Small intestine (tissue), 7 donors: ENCODE measurements at regions not wholly inside any gene's neighbourhood (a gene's known extent, or its start where the extent isn't known, plus 50 kb on each side); places are given as distances from the start of the nearest gene placed in this dataset.

Experiments
- DNase-seq, 2 donors: peaks; one replicate each; pipeline versions ENCODE4 v3.0.0 to v3.0.0-alpha.2; 2013
- FAIRE-seq: peaks from 2 replicates; lab custom pipeline; 2012; peaks lifted over from hg19 to GRCh38; lab: Jason Lieb, UNC
- H3K27ac ChIP-seq, 3 donors: one replicate each; pipeline ENCODE4 v1.5.1; 2013; ENCODE audit warnings: low read length in 2 of 3, mild to moderate bottlenecking in 2 of 3, control low read depth in 1 of 3, inconsistent platforms in 1 of 3, low read depth in 1 of 3, moderate library complexity in 1 of 3
- H3K27me3 ChIP-seq, 3 donors: one replicate each; pipeline ENCODE4 v1.6.1; 2013; ENCODE audit warnings: low read length in 3 of 3, inconsistent platforms in 1 of 3; ENCODE audit not compliant: control insufficient read depth in 3 of 3, insufficient read depth in 3 of 3
- H3K36me3 ChIP-seq, 3 donors: one replicate each; pipeline ENCODE4 v1.6.1; 2013; ENCODE audit warnings: low read length in 3 of 3, inconsistent platforms in 1 of 3, low read depth in 1 of 3, mild to moderate bottlenecking in 1 of 3, moderate library complexity in 1 of 3; ENCODE audit not compliant: control insufficient read depth in 3 of 3, insufficient read depth in 2 of 3
- H3K4me1 ChIP-seq, 3 donors: one replicate each; pipeline ENCODE4 v1.6.1; 2013; ENCODE audit warnings: low read length in 2 of 3, inconsistent platforms in 1 of 3, low read depth in 1 of 3, mild to moderate bottlenecking in 1 of 3, moderate library complexity in 1 of 3; ENCODE audit not compliant: control insufficient read depth in 3 of 3, insufficient read depth in 2 of 3
- H3K4me3 ChIP-seq, 3 donors: one replicate each; pipeline ENCODE4 v1.5.1; 2013; ENCODE audit warnings: low read length in 3 of 3, control low read depth in 1 of 3, inconsistent platforms in 1 of 3, low read depth in 1 of 3, mild to moderate bottlenecking in 1 of 3, moderate library complexity in 1 of 3
- H3K9me3 ChIP-seq, 2 donors: one replicate each; pipeline ENCODE4 v1.6.1; 2013; ENCODE audit warnings: low read depth in 1 of 2, low read length in 1 of 2; ENCODE audit not compliant: control insufficient read depth in 2 of 2, insufficient read depth in 1 of 2
- WGBS, 3 donors: extraction: QIAGEN DNeasy Blood & Tissue Kit; methylation state at CpG; one replicate each; pipeline ENCODE4 v1.1.7; 2013; 5-methylcytosine and 5-hydroxymethylcytosine counted together
- donor health status: healthy with polysubstance abuse.
- donor health status: control.
- donor health status: control.
- donor health status: Bipolar disorder and iron deficiency.
- donor health status: healthy.

DNA sequence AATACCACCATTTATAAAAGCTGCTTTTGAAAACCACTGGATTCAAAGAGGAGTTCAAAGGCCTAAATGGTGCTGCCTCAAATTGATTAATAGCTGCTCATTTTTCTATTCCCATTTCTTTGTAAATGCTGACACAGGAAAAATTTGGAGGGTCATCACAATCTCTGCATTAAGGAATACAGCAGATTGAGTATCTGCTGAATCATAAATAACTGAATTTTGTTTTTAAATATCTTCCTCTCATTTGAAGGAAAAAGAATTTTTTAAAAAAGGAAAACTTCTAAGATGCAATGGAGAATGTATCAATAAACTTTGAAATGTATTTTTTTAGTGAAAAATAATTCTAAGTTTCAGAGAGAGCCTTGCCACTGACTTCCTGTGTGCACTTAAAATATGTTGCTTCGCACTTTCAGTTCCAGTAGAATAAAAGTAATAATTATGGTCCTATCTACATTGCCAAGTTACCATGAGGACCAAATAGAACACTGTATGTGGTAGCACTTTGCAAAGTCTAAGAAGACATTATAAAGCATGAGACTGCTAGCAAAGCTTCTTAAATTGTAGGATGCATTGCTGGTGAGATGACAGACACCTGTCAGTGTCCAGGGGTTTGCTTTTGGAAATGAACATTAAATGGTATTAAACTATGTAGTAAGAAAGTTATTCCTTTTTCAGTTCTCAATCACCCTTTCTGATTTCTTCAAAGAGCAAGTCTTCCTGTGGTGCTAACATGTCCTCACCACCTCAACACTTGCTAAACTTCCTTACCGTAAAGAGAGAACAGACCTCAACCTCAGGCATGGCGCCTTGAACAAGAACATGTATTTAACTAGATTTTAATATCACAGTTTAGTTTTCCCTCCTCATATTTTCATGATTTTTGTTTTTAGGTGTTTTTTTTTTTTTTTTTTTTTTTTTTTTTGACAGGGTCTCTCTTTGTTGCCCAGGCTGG is 555.1 kb downstream of the EBF1 start:
- no peak for FAIRE-seq
- H3K27ac ChIP-seq = no peak overlapping the region
- no peaks in the 10 kb centered on the region for H3K4me1 ChIP-seq
- H3K36me3 ChIP-seq = no peaks in the 10 kb centered on the region
- 88 to 96% (median 90%) methylated on average over 3 of the region's 3 CpGs for WGBS, 3 donors
- no peaks in the 10 kb centered on the region for H3K9me3 ChIP-seq
- no peak overlapping the region for H3K4me3 ChIP-seq
- no peaks in the 10 kb centered on the region for H3K27me3 ChIP-seq
- no peak for DNase-seq

DNA sequence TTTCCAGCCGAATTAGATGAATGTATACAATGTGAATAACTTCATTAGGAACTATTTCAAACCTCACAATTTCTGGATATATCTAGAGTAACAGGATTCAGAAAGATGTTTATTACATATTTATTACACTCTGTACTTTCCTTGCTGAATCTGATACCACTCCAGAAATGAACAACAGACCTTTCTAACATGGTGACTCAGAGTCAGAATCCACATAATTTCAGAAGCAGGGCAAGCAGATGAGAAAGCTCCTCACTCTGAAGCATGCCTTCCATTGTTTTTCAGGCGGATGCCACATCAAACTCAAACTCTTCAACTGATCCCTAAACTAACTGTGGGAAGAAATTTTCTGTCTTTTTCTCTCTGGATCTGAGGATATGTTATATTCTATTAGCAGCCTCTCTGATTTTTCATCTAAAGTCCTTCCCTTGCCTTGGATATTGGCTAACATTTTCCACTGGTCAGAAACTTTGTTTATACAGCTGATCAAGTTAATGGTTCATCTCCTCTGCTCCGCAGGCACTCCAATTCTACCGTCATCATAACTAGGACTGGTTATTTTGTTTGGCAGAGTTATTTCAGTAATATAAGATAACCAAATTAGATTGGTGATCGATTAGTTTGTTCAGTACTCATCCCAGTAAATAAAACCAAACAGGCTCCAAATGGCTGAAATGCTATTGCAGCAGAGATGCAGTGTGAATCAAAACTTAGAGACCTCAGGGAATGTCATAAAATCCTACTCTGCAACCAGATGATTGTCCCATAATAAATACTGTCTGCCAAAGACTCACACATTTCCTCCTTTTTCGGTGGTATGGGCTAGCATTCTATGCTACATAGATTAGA is 556.0 kb downstream of the EBF1 start:
- Histone ChIP-seq H3K4me1 (no peaks in the 10 kb centered on the region), H3K36me3 (no peaks in the 10 kb centered on the region), H3K4me3 (no peak overlapping the region), H3K27me3 (no peaks in the 10 kb centered on the region), H3K9me3 (no peaks in the 10 kb centered on the region), H3K27ac (no peak overlapping the region)
- FAIRE-seq = no peak
- DNase-seq = no peak
- WGBS, 3 donors = 38 to 60% (median 43%) methylated on average over 6 of the region's 6 CpGs

DNA sequence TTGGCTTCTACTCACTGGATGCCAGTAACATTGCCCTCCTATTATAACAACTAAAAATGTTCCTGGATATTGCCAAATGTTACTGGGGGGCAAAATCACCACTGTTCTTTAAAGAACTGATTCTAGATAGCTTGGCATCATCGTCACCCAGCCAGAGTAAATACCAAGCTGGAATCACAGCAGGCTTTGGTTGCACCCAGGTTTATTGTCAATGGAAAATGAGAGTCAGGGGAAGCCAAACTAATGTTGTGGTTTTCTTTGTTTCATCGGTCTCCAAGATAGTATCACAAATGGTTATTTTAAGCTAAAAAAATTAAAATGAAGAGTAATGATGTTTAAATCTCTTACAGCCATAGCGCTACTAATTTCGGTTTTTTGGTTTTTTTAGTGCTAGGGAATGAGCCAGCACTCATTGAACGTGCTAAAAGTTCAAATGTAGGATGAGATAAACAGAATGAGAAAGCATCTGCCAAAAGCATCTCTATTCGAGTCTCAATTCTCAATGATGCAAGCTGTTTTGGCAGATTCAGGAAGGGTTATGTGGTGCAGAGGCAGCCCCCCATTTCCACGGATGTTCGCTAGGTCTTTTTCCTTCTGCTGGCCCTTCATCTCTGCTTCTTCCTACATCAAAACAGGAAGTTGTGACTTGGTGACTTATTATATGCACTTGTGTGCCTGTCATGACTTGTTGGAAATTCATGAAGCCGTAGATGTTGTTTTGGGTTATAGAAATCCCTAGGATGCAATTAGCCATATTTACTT is 558.0 kb downstream of the EBF1 start:
- Histone ChIP-seq H3K36me3 (no peaks in the 10 kb centered on the region), H3K27ac (no peak overlapping the region), H3K9me3 (no peaks in the 10 kb centered on the region), H3K4me1 (no peaks in the 10 kb centered on the region), H3K27me3 (no peaks in the 10 kb centered on the region), H3K4me3 (no peak overlapping the region)
- no peak for FAIRE-seq
- DNase-seq = no peak
- WGBS, 3 donors = 56 to 73% (median 67%) methylated on average over 9 of the region's 9 CpGs

DNA sequence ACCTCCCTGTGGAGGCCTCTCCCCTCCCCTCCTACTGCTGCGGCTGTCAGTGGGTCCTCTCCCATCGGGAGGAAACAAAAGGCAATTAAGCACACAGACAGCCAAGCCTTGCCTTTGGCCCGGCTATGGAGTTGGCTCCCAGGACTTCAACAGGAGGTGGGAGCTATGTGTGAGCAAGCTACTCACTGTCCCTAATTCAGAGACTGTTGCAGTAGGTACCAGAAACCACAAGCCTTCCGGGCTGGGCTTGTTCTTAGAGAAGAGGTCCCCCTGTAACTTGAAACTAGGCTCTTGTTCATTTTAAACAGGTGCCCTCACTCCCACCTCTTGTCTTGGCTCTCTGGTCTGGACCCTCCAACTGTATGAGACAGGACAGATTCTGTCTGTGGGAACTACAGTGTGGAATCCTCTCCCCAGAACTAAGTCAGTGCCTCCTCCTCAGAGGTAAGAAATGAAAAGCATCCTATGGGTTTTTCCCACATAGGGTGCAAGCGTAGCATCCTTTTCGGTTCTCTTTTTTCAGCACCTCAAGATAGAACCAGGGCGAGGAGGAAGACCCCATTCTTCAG is 561.1 kb downstream of the EBF1 start:
- Histone ChIP-seq H3K9me3 (no peaks in the 10 kb centered on the region), H3K4me1 (no peaks in the 10 kb centered on the region), H3K4me3 (no peak overlapping the region), H3K27ac (no peak overlapping the region), H3K27me3 (no peaks in the 10 kb centered on the region), H3K36me3 (no peaks in the 10 kb centered on the region)
- no peak for DNase-seq
- 47 to 57% (median 55%) methylated on average over 7 of the region's 7 CpGs for WGBS, 3 donors
- FAIRE-seq = no peak

DNA sequence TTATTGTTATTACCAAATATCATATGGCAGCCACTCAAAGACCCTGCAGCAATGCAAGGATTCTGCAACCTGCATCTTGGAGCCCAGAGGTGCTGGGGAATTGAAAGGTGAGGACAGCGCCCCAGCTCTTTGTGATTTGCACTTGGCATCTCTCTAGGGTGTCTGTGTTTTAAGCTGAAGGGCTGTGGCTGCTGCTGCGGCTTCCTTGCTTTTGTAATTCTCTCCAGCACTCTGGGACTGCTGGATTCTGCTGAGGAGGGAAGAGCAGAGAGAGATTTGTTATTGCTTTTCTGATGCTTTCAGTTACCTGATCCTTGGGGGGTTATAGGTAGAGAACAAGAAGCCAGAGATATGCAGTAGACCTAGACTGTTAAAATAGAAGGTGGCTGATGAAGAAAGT is 562.4 kb downstream of the EBF1 start:
- no peak for DNase-seq
- H3K4me1 ChIP-seq = no peaks in the 10 kb centered on the region
- WGBS, 3 donors = 55 to 83% (median 56%) methylated on average over 2 of the region's 2 CpGs
- no peak overlapping the region for H3K4me3 ChIP-seq
- no peaks in the 10 kb centered on the region for H3K36me3 ChIP-seq
- no peak for FAIRE-seq
- no peaks in the 10 kb centered on the region for H3K27me3 ChIP-seq
- H3K9me3 ChIP-seq = no peaks in the 10 kb centered on the region
- H3K27ac ChIP-seq = no peak overlapping the region

DNA sequence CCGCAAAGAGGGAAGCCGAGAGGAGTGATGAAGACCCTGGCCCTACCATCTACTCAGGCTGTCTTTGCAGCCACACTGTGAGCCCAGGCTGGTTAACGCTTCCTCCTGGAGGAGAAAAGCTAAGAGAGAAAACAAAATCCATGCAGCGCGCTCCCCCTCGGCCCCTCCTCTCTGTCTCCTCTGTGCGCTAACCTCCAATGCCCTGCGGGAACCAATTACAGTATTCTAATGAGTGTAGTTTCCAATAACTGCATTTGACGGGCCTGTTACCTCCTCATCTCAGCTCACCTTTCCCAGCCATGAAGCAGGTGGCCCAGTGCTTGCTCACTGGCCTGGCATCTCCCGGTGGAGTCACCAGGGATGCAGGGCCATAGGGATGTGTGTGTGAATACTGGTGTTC is 565.5 kb downstream of the EBF1 start:
- H3K4me3 ChIP-seq = no peak overlapping the region
- H3K9me3 ChIP-seq = no peaks in the 10 kb centered on the region
- WGBS, 3 donors = 76 to 87% (median 85%) methylated on average over 10 of the region's 10 CpGs
- no peaks in the 10 kb centered on the region for H3K36me3 ChIP-seq
- H3K27ac ChIP-seq = no peak overlapping the region
- no peak for FAIRE-seq
- no peaks in the 10 kb centered on the region for H3K27me3 ChIP-seq
- H3K4me1 ChIP-seq = no peaks in the 10 kb centered on the region
- DNase-seq = no peak

DNA sequence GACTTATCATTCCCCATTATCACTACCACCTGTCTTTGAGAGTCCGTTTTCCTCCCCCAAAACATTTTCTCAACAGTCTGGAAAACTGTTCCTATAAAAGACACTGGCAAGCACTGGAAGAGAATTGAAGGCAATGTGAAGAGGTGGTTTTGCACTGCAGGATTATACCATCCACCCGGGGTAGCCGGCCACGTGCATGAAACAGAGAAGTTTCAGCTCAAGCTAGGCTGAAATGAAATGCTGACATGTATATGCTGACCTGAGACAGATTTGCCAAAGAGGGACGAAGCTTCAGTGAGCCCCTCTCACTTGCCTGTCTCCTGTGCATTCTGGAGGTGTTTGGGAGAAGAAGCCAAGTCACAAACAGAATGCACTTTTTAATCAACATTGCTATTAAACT is 567.0 kb downstream of the EBF1 start:
- FAIRE-seq (no peak), DNase-seq (no peak)
- H3K4me3 ChIP-seq = no peak overlapping the region
- no peaks in the 10 kb centered on the region for H3K36me3 ChIP-seq
- H3K27me3 ChIP-seq = no peaks in the 10 kb centered on the region
- no peaks in the 10 kb centered on the region for H3K4me1 ChIP-seq
- no peaks in the 10 kb centered on the region for H3K9me3 ChIP-seq
- 57 to 88% (median 64%) methylated on average over 5 of the region's 5 CpGs for WGBS, 3 donors
- no peak overlapping the region for H3K27ac ChIP-seq

DNA sequence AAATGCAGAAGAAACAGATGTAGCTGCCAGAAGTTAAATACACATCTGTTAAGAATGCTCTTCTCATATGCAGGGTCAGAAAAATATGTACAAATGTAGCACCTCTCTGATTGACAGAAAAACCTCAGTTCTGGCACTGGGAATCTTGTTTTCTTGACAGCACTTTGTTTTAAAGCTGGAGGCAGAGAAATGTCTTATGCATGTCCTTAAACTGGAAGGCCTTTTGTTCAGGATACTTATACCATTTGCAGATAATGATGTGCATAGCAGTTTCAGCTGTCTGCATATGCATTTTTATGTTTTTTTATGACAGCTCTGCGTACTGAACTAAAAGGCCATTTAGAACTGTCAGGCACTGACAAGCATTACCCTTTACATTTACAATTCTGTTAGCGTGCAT is 567.9 kb downstream of the EBF1 start:
- FAIRE-seq = no peak
- Histone ChIP-seq H3K27me3 (no peaks in the 10 kb centered on the region), H3K27ac (no peak overlapping the region), H3K4me3 (no peak overlapping the region), H3K9me3 (no peaks in the 10 kb centered on the region), H3K4me1 (no peaks in the 10 kb centered on the region), H3K36me3 (no peaks in the 10 kb centered on the region)
- 75 to 90% (median 79%) methylated on average over 2 of the region's 2 CpGs for WGBS, 3 donors
- DNase-seq = no peak
